IPS-NIHi7 (cell line): ENCODE measurements at regions not wholly inside any gene's neighbourhood (a gene's known extent, or its start where the extent isn't known, plus 50 kb on each side); places are given as distances from the start of the nearest gene placed in this dataset.

ENCODE experiments used
- DNase-seq: peaks from one replicate; pipeline ENCODE4 v3.0.0; 2012; ENCODE audit warnings: mixed read lengths; ENCODE audit errors: extremely low spot score

DNA sequence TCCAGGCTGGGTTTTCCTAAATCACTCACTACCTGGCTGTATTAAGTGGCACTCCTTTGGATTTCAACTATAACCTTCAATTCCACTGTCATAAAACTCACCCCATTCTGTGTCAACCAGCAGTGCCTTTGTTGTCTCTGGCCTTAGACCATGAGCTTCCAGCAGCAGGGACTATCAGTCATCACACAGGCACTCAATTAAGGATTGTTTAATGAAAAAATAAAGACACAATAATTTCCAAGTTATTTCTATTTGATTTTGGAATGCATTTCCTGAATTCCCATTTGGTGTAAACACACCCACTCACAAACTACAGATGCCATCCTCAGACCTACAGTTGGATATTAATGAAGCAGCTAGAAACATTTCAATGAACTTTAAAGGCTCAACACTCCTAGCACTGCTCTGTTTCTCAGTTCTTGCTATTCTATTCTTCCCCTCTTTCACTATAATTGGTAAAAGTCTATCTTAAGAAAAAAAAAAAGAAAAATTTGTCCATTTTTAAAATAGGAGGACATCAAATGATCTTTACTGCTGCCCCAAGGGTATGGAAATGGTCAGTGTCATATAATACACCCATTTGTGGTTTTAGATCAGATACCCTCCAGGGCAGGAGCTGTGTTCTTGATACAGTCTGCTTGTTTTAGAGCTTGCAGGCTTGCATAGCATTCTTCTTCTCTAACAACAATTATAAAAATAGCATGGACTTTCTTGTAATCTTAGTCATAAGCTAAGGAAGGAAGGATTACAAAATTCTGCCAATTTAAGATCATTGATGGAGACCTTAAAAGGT is 156.4 kb downstream of the PTGER3 start:
- no peak for DNase-seq

DNA sequence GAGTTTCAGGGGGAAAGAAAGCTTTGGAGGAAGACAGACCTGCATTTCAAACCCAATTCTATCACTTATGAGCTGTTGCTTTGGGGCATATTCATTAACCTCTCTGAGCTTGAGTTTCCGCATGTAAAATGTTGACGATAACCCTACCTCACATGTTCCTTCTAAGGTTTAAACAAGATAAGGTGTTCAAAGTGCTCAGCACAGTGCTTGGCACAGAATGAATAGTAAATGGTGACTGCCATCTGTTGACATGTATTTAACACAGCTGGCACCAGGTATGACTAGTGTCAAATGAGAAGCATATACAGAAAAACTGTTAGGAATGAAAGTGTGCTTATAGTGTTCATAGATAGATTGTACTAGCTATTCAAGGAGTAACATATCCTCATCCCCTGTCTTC is 155.5 kb downstream of the PTGER3 start:
- no peak for DNase-seq

DNA sequence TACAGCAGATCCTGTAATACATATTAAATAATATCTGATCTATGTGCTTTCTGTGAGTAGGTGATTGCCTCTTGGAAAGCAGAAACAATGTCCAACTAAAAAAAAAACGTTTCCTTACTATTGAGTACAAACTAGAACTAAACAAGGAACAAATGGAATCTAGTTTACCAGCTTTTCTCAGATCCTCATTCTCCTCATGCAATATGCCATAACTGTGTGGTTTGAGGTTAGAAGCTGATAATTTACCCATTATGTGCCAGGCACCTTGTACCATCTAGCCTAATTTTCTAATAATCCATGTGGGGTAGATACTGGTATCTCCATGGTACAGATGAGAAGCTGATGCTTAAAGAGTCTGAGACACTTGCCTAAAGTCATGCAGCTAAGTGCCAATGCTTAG is 154.7 kb downstream of the PTGER3 start:
- no peak for DNase-seq

DNA sequence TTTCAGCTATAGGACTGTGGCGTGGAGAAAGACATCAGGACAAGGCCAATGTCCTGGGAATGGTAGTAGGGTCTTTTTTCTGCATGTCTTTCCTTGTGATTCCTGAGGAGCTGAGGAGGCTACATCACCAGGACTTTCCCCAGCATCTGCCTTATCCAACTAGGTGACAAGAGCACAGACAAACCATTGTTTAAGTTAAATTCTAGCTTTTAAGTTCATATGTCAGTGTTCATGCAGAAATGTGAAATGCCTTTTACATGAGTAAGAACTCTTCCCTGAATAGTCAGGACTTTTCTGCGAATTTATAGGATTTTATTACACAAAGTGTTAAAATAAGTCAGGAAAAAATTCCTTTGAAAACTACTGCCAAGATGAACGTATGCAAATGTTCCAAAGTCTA is 154.2 kb downstream of the PTGER3 start:
- DNase-seq: no peak

DNA sequence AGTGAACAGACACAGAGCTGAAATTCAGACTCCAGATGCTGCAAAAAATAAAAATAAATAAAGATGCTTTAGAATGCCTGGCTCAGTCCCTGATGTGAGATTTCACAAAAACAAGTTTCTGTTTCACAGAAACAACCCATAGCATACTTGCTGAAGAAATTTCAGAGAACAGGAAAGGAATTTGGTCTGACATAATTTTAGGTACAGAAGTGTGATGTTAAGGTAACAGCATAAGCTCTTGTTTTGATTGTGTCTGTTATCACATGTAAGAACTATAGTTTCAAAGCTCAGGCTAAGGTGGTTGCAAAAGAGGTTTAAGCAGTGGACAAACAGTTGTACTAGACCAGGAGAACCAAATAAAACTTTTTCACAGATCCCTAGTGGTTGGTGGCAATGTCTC is 152.1 kb downstream of the PTGER3 start:
- no peak for DNase-seq

DNA sequence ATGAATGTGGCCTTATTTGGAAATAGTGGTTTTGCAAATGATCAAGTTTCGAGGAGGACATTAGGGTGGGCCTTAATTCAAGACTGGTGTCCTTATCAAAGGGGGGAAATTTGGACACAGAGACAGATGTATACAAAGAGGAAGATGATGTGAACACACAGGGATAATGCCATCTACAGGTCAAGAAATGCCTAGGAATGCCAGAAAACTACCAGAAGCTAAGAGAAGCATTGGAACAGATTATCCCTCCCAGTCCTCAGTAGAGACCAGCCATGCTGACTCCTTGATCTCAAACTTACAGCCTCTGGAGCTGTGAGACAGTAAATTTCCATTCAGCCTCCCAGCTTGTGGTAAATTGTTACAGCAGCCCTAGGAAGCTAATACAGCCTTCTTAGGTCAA is 151.4 kb downstream of the PTGER3 start:
- peak; percentile 25 for DNase-seq

DNA sequence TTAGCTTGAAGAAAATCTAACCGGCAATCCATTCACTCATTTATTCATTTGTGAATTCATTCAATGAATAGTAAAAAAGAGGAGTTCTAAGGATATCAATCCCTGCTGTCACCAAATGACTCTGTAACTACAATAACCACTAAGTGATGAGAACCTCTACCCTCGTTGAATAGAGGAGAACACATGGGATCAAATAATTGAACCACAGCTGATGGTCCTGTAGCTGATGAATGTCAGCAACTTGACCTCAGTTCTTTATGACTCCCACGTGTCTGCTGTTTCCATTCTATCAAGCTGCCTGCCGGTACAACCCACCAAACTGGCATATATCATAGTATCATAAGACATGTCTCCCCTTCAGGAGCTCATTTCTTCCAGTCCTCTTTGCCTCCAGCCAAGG is 150.3 kb downstream of the PTGER3 start:
- no peak for DNase-seq

DNA sequence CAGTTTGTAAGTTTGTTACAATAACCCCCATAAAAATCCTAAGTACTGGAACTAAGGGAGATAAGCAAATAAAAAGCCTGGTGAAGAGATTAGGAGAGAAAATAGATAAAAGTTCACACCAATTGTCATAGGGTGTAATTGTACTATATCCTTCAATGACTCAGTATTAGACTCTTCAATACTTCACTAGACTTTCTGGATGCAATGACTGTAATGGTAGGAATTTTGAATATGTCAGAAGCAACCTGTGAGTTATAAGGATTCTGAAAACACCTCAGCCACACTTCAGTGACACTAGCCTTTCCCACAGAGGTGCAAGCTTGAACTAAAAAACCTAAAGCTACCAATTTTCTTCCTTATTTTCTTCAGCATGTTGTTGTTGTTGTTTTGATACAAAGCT is 147.9 kb downstream of the PTGER3 start:
- DNase-seq: no peak

DNA sequence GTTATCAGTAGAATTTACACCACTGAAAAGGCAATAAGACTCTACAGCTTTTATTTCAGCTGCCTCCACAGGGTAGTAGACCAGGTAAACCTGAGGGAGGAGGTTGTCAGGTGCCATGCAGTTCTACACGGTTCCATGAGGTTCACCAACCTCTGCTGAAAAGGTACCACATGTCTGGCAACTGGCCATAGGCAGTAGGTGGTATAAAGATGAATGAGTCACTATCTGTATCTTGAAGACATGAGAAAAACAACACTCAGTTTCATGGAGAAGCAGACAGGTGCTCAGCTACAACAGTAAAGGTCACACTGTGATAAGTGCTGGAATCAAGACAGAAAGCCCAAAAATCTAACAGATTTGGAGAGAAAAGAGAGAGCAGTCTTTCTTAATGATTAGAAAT is 145.4 kb downstream of the PTGER3 start:
- DNase-seq: no peak

DNA sequence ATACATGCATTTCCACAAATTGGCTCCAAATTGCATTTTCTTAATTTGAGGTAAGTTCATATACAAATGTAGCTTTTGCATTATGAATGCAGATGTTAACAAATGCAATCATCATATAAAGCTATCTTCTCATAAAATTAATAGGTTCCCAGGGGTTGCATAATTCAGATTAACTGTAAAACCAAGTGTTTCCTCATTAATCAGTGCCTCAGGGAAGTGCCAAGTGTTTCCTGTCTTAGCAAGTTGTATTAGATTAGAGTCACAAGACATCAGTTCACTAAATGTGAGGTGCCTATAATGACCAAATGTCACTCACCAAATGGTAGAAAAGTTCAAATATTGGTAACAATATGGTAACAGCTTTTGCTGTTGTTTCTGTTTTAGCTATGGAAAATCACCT is 140.8 kb downstream of the PTGER3 start:
- DNase-seq: no peak

DNA sequence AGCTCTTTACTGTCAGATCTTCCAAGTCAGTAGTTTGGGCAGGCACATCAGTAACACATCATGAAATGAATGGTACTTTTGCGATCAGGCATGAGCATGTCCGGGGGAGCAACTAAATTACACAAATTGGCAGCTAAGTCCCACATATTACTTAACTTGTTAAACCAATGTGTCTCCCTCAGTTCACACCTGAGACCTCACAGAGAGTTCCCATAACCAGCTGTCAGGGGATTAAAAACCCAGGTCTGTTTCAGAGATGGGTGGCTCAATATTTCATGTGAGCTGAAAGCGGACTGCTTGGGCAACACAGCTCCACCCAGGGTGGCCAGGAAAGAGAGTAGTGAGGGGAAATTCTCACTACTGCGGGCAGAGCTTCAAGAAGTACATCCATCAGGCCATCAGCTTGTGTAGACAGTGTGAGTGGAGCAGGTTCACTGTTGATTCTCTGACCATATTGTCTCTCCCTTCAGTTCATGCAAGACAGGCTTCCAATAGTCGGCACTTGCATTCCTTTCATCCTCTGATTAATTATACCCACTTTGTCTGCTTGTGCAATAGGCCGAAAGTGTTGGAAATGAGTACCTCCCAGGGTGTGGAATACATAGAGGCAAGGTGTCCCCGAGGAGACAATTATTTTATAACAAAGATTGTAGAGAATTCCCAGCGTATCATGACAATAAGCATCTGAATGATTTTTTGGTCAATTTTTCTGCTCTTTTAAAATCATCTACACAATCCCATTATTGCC is 139.9 kb downstream of the PTGER3 start:
- no peak for DNase-seq

DNA sequence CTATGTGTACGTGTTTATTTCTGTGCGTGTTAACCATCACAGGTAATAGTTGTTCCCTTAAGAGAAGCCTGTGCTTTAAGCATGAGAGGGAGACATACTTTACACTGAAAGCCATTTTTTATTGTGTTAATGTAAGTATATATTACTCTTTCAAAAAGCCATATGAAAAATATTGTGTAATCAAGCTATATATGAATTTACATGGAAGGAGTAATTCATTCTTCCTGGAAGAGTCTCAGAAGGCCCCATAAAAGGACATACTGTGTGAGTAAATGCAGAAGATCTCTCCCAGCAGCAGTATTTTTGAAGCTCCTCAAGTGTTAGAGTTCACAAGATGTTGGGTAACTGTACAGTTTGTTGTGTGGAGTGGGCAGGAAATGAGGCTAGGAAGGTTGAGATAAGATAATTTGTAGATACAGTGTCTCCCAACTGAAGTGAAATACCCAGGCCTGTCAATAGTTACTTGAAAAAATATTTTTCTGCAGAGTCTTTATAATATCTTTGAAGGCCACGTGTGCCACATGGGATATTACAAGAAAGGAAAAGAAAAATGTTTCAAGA is 138.3 kb downstream of the PTGER3 start:
- no peak for DNase-seq

DNA sequence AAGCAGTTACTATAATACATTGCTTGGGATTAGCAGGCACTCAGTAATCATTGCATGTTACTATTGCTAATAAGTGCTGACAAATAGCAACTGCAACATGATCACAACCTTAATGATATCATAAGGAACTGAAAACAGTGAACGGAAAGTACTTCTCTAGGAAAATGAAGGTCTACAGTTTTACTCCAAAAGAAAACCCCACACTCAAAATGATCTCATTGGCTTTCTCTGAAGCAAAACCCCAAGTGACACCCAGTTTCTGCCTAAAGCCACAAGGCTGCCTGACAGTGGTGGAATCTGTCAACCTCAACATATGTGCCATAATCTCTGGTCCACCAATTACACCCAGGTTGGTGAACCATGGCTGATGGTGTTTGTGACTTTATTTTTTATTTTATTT is 137.6 kb downstream of the PTGER3 start:
- no peak for DNase-seq

DNA sequence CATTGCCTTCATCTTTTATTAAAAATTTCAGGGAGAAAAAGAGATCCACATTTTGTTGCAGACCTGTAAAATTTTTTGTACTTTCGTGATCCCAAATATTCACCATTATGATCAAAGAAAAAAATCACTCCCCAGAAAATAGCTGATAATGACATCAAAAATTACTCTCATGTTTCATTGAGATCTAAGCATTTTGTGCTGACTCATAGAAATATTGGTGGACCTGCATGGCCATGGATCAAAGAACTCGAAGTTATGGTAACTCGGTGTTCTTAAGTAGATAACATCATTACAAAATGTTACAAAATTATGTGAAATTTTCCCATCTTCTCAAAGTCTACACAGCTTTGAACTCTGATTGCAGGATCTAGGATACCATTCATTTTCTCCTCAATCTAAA is 135.8 kb downstream of the PTGER3 start:
- no peak for DNase-seq

DNA sequence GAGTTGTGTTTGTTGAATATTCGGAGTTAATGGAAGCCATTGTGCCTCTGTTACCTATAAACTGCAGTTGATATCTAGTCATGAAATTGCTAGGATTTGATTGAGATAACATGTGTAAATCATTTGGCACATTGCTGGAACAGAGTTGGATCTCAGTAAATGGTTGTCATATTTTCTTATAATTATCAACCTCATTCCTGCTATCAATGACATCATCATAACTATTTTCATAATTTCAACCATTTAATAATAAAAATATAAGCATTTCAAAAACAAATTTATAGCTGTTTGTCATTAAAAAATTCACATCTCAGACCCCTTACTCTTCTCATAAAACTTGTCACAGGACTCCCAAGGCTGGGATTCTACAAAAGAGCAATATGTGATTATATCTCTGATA is 133.4 kb downstream of the PTGER3 start:
- DNase-seq: no peak

DNA sequence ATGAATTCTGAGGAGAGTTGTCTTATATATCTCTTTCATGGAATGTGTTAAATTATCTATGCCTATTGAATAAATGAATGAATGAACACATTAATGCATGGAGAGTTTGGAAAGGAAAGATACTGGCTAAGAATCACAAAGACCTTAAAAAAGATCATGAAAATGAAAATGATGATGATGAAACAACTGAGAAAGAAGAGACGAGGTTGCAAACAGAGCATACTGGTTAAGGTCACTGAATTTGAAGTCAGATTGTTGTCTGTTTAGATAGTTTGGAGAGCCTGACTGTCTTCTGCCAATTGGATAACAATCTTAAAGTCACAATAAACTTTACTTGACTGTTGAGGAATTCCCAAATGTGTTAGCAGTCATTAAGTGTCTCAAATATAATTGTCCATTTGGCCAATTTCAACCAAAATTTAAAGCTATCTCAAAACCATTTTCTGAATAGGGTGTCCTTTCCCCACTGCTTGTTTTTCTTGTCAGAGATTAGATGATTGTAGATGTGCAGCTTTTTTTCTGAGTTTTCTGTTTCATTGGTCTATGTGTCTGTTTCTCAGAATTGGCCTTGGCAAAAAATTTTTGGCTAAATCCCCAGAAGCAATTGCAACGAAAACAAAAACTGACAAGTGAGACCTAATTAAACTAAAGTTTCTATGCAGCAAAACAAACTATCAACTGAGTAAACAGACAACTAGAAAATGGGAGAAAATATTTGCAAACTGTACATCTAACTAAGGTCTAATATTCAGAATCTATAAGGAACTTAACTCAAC is 132.2 kb downstream of the PTGER3 start:
- no peak for DNase-seq

DNA sequence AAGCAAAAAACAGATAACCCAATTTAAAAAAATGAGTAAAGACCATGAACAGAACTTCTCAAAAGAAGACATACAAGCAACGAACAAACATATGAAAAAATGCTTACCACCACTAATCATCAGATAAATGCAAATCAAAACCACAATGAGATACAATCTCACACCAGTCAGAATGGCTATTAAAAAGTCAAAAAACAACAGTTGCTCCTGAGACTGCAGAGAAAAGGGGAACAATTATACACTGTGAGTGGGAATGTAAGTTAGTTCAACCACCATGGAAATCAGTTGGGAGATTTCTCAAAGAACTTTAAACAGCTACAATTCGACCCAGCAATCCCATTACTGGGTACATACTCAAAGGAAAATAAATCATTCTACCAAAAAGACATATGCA is 131.6 kb downstream of the PTGER3 start:
- no peak for DNase-seq

DNA sequence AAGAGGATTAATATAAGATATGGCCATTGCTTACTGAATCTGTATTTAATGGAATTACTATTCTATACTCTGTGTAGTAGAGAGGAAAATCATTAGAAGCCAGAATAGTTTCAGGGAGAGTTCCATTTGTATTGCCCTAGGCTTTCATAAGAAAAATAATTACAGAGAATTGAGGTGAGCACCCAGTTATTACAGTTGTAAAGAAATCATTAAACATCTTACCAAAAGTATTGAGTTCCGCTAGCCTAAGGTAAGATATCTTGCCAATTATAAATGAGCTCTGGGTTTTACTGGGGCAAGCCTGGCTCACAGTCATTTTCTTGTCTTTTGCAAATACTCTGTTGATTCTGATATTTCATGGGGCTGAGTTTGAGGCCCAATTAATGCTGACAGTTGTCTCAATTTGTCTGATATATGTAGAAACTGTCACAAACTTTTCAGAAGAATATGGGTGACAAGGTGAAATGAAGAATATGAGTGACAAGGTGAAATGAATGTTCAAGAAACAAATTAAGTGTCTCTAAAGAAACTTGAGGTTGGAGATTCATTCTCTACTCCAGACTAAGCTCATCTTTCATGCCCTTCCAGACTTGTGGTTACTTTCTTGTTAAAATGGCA is 127.8 kb downstream of the PTGER3 start:
- no peak for DNase-seq
